Activated CD4-positive, alpha-beta T cell treated with anti-CD3 and anti-CD28 coated beads, Interleukin-2, Interleukin-6, amounts not matched to agents 100 ng/mL and 50 ng/mL, durations not matched to agents 16 hours and 8 hours (primary cell): ENCODE measurements at regions not wholly inside any gene's neighbourhood (a gene's known extent, or its start where the extent isn't known, plus 50 kb on each side); places are given as distances from the start of the nearest gene placed in this dataset.

Experiments used
- DNase-seq: peaks from one replicate; pipeline ENCODE4 v3.0.0-alpha.2; 2020

DNA sequence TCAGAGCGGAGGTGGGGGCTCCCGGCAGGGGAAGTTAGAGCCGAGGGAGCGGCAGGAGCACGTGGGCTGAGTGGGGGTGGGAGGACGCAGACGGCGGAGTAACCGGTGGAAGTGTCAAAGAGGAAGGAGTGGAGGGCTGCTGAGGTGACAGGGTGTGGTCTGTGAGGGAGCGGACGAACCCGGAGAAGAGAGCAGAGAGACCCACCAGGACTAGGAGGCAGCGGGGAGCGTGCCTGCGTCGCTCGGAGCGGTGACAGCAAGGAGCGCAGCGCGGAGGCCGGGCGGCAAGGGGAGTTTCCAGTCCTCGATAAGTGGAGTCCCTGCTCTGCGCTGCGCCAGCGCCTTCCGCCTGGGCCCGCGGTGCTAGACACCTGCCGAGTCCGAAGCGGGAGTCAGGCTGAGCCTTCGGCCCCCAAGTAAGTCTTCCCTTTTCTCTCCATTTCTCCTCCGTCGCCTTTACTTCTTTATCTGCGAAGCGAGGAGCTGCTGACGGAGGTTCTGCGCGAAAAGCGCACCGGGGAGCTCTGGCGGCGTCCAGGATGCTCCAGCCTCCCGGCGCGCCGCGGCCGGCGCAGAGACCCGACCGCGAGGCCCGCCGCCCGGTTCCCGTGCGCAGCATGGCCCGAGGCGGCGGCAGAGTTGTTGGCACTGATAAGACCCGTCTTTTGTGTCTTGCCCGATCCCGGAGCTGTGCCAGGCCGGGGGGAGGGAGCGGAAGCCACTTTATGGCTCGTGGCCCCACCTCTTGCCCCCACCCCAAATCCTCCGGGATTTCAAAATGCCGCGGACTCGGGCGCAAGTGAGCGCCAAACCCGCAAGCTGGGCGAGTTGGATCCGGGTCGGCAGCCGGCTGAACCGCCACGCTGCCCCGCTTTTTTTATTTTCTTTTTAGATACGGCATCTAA is 533.0 kb upstream of the SEMA6D start:
- DNase-seq = peak; percentile 23

DNA sequence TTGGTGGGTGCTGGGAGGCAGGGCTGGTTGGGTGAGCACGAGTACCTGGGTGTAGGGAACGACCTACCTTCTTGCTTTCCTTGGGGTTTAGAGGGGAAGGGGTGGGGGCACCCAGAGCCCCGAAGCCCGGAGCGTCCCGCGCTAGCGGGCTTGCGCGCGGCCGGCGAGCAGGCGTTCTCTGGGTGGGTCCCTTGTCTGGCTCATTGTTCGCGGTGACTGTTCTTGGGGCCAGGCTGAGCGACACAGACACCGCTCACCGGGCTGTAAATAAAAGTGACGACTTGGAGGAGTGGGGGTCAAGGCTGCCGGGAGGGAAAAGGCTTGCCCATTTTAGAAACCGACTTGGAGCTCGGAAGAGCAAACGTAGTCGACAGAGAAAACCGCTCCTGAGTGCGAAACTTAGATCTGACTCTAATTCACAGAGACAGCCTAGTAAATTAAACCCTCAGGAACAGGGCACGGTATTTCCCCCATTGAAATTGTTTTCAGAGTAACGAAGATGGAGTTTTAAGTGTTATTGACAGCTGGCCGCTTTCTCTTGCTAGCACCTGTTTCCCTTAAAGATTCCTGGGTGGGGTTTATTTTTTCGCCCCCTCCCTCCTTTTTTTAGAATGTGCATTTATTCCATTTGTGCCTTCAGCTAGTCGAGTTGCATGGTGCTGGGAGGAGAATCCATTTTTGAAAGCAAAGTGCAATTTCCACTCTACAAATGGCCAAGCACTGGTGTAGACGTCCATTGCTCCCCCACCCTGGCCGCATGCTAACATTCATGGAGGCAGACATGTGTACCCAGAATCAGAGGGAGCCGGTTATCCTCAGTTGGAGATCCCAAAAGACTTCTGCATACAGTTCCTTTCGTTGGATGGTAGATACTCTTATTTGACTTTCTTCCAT is 532.1 kb upstream of the SEMA6D start:
- DNase-seq = no peak

DNA sequence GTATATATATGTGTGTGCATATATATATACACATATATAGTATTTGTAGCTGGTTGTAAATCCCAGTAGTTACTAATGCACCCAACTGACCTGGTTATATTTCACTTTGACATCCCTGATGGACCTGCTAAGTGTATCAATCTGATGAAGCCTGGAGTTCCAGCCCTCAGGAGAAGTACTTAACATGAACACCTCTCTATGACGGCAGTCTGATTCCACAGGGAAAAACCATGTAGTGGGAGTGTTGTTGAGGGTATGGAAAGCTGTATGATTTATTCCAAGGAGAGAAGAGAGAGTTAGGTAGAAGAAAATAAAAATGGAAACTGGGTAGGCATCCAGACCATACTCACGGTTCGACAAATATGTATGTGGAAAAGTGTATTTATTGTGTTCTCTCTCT is 531.2 kb upstream of the SEMA6D start:
- no peak for DNase-seq

DNA sequence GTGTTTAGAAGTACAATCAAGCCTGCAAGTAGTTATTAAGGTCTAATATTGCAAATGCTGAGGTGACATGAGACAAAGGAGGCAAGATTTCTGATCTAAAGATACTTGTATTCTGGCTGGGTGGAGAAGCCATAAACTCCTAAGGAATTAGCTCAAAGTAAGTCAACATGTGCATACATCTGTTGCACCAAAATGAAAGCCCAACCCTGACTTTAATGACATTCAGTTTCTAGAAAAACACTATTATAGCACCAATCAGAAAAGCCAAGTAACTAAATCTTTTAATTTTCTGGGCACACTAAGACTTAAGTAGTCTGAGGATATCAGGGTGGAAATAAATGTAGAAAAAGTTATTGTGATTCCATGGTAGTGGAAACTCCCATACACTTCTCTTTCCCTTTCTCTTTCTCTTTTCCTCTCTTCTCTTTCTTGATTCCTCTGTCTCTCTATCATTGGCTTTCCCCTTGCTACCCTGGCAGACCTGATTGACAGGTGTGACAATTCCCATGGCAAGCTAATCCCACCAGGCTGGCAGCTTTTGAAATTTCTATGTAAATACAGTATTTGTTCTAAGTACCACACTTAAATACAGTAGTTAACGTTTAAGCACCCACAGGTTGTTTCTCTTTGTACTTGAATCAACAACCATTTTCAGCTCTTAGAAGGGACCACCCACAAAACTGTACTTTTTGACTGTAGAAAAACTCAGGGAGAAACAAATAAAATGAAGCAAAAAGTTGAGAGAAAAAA is 528.4 kb upstream of the SEMA6D start:
- DNase-seq = no peak

DNA sequence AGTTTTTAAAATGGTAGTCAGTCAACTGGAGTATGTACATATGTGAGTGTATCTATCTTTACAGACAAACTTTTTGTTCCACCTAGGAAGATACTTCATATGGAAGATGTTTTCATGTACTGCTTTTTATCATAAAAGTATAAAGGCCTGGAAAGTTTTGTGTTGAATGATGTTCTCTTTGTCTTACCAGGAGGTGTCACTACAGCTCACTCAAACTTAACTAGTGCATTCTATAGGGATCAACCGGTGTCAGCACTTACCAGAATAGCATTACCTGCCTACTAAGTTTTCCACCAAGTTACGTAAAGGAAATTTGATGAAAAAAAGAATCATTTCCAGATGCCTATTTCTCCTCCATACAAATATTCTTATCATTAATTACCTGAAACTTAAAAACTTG is 522.6 kb upstream of the SEMA6D start:
- DNase-seq = no peak

DNA sequence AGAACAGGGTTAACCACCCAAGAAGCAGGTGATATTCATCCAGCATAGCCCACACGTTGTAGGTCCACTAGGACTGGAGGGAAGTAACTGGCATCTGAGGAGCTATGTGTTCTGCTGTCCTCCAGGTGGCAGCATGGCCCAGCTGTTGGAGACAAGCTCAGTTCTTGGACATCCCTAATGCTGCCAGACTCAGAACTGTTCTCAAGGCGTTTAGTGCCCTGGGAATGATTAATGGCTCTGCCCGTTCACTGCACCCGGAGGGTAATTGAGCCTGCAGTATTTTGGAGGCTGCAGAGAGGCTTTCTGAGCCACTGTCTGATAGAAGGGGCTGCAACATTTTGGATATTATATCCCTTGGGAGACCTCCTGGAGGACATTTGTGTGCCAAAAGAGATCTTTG is 521.3 kb upstream of the SEMA6D start:
- DNase-seq = peak; percentile 61

DNA sequence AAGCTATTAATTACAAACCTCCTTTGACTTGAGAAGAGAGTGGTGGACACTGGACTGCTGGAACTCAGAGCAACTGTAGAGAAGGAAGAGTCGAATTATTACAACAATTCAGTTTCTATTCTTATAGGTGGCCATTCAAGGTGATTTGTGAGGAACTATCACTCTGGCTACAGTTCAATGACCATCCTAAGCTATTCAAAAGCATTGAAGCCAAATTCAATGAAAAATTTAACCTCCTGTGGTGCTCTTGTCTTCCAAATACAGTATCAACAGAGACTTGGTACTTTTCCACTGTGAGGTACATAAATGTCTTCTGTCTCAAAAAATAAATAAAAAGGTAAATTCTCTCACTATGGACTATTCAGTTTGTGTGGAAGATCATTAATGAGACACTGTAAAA is 513.3 kb upstream of the SEMA6D start:
- no peak for DNase-seq

DNA sequence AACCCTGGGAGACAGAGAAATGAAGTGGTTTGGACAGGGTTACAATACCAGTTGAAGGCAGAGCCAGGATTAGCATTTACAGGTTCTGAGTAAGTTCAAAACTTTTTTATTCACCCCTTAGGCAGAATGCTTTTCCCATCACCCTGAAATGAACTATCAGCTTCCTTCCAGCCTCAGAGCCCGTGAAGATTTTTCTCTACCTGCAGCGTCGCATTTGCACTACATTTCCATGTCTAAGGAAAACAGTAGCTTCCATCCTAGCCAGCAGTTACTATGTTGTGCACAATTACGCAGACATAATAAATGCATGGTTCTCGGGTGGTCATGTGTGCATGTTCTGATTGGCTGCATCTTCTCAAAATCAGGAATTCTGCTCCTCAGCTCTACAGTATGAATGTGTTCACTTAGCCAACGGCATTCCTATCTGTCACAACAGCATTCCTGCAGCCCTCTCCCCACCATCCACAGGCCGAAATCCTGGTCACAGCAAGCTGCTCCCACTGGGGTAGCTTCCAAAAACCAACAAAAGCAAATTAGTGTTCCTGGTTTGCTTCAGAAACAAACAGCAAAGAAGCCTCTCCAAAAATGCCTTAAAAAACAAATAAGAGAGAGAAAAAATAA is 510.8 kb upstream of the SEMA6D start:
- DNase-seq = no peak

DNA sequence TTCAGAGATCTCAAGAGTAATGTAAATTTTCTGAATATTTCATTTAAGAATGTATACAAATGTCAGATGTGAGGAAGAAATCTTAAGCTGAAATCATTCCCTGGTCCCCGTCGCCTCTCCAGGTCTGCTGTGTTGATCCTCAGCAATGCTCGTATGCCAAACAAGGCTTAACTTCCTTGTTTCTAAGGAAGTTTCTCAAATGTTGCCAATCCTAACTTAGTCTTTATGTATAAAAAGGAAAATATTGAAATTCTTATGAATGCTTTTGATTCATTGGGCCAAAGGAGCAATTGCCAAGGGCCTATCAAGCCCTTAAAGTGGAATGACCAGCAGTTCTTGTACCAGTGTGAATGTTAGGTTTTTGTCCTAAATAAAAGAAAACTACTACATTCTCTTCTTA is 507.7 kb upstream of the SEMA6D start:
- no peak for DNase-seq

DNA sequence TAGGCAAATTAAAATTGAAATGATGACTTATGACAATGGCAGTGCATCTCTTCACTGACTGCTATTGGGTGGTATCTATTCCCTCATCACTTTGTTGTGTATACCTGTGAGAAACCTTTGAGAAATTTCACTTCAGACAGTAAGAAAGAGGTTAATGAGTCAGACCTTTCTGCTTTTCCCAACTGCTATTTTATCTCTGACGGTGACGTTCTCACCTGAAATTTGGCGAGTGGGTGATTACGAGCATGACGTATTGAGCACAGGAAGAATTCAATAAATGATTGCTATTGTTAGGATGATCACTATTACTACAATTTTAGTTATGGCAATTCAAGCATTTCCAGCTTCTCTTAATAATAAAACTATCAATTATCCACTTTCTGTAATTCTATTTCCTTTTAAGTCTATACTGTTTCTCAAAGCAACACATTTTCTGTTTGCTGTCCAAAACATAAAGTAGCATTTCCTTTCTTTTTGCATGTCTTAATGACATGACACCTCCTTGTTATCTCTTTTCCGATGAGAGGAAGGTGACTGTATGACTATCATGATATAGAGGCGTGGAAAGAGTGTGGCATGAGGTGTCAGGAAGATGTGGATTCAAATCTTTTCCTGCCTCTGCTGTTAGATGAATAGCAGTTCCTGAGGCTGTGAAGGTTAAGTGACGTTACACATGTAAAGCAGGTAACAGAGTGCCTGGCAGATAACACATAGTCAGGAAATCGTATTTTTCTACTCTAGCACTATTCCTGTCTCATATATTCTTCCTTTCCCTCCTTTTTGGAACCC is 504.9 kb upstream of the SEMA6D start:
- no peak for DNase-seq

DNA sequence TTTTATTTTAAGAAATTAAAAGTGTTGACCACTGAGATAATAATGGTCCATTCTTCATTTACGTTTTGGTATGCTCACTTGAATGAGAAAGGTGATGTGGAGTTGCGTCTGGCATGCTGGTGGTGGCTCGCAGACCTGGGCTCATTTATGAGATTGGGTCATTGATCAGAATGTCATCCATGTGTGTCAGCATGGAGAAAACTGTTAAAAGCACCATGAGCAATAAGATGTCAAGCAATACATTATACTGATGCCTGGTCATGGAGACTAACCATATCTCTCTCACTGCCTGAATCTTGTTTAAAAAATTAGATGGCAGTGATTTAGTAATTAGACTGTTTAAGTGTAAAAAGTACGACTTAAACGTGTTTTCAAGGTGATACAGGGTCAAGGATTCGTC is 503.4 kb upstream of the SEMA6D start:
- no peak for DNase-seq

DNA sequence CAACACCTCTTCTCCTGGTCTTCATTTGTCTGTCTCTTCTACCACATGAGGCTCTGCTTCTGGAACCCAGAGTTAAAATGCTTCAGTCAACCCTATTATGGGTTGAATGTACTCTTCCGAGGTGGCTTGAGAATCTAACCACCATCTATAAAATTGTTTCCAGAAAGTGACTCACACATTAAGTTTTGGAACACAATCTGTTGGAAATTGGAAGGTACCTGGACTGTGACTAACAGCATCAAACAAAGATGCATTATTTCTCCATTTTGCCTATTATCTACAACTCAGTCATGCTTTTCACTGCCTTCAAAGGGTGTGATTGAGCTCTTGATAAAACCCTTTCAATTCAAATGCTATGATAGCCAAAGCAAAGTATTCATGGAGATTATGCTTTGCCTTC is 499.0 kb upstream of the SEMA6D start:
- no peak for DNase-seq

DNA sequence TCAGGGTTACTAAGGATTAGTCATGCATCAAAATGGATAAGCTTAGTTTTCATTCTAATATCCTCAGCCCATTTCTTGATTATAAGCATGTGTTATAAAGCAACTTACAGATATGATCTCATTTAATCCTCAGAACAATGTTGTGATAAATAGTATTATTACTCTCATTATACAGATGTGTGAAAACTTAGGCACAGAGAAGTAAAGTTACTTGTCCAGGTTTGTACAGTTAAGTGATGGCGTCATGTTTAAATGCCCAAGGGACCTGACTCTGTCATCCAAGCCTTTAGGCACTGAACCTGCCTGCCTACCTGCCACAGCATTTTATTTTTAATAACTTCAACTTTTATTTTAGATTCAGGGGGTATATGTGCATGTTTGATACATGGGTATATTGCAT is 472.9 kb upstream of the SEMA6D start:
- DNase-seq = no peak

DNA sequence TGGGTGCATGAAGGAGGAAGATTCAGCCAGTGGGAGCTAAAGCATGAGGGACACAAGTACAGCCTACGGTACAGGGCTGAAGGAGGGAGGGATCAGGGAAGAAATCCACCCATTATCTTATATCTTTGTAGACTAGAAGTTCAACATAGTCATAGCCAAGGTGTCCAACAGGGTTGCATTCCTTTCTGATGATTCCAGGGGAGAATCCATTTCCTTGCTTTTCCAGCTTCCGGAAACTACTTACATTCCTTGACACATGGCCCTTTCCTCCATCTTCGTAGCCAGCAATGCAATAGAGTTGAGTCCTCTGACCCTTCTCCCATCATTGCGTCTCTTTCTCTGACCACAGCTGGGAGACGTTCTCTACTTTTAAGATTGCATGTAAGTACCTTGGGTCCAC is 471.0 kb upstream of the SEMA6D start:
- no peak for DNase-seq

DNA sequence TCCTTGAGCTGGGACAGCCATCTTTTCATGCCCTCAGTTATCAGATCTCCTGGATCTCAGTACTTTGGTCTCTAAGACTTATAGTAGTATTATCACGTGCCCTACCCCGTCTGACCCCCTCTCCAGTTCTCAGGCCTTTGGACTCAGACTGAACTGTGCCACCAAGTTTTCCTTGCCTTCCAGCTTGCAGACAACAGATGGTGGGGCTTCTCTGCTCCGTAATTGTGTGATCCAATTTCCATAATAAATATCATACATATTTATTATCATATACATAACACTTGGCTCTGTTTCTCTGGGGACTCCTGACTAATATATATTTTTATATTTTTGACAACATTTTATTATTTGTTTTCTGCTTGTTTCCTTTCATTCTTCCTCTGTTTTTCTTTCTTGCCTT is 458.8 kb upstream of the SEMA6D start:
- no peak for DNase-seq

DNA sequence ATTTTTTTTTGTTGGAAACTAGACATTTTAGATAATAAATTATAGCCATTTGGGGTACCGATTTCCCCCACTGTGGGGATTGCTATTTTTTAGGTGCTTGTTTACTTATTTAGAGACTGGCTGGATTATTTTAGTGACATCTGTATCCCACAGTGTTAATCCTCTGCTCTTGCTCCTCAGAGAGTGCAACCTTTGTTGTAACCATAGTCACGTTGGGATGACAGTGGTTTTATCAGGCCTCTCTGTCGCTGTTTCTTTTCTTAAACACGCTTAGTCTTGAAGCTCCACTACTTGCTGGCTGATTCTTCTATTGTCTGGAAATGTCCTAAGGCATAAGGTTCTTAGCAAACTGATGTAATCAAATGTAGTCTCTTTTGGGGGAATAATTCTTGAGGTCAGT is 451.6 kb upstream of the SEMA6D start:
- DNase-seq = no peak

DNA sequence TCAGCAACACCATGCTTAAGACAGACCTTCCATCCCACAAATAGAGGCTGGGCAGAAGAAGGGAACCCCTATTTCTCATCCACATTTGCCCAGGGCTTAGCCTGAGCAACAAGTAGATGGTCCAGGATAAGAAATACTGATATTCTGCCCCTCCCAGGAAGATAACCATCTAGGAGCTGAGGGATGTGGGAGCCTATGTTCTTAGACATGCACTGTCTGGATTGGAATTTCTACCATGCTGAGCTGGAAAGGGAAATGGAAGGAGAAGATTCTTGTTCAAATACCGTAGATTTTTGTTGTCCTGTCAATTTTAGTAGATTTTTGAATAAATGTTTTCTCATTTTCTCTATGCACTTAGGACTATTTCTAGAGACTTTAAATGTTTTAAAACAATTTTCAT is 450.7 kb upstream of the SEMA6D start:
- DNase-seq = no peak

DNA sequence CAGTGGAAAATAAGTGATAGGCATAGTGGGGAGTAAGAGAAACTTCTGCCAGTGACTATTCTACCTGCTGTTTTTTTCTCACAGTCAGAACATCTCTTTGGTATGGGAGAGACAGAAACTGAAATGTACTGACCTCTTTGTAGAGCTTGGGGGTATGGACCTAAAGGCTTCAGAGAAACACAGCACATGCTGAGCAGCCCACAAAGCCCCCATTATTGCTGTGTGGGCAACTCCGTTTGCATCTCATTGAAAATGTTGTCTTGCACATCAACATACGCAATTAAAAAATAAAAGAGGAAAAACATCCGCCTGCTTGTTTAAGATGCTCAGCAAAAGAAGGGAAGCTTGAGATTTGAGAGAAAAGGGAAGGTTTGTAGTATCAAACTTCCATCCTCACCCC is 443.4 kb upstream of the SEMA6D start:
- DNase-seq = no peak

DNA sequence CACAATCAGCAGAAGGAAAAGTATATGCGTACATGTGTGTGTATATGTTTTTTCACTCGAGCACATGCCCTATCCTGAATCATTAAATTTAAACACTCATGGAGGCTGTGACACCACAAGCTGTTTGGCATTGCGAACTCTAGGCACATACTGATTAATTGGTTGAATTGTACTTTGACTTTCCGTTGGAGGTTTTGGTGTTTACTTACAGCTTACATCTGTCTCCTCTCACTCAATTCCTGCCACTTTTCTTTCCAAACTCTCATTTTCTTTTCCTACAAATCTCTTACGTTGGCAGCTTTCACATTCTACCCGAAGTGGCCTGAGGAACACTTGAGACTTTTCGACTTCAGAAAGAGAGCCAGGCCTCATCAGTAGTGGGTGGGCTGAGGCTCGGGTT is 434.1 kb upstream of the SEMA6D start:
- DNase-seq = no peak

DNA sequence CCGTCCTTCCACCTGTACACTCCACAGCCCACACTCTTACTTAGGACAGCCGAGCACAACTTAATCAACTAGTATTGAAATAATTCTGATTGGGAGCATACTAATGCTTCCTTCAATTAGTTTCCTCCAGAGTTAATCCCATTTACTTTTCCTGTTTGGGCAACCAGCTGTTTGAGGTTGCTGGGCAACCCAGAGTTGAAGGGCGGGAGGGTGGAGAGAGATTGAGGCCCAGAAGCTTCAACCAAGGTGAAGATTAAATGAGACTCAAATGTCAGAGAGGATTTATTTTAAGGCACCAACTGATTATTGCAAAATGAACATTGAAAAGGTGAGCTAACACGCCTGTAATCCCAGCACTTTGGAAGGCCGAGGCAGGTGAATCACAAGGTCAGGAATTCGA is 428.5 kb upstream of the SEMA6D start:
- no peak for DNase-seq

DNA sequence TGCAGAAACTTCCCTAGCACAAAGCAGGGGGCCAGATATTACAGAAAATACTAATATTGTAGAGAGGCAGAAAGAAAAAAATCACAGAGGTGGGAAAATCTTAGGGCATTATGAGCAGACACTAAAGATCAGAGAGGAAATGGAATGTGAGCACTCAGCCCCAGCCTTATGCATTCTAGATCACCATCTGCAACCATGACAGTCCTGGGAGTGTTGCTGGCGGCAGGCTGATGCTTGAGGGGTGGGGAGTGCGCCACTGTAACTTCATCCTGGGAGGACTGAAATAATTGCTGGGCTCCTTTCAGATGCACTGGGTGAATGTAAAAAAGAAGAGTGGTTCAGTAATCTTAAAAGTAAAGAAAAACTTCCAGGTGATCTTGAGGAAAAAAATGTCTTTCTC is 427.6 kb upstream of the SEMA6D start:
- DNase-seq = no peak

DNA sequence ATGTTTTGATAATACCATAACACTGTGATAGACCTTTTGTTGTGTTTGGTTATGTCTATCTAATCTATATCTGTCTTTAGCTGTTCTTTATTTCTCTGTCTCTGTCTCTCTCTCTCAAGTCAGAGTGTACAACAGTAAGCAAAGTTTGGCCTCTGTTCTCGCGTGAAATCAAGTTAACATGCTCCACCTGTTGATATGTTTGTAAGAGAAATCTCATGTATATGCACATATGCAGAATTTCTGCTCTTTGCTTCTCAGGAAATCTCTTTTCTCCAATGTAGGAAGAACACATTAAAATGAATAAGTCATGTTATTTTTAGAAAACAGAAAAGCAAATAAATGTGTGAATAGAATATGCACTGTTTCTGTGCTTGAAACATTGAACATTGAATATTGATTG is 425.5 kb upstream of the SEMA6D start:
- no peak for DNase-seq
